HCT116 (cell line): ENCODE measurements at regions not wholly inside any gene's neighbourhood (a gene's known extent, or its start where the extent isn't known, plus 50 kb on each side); places are given as distances from the start of the nearest gene placed in this dataset.

Source experiments
- ATAC-seq: fragments of 200-7000 bp; cut with Tn5 transposase; 2 replicates; pipeline ENCODE4 v1.9.1; 2020; ENCODE audit warnings: mild to moderate bottlenecking, moderate library complexity
- BruUV-seq: library from RNA; stranded (reverse); fragments of 400-500 nt; replicated peaks from 2 replicates; lab custom pipeline; 2021; lab: Mats Ljungman, UMichigan
- CTCF ChIA-PET: fragments of 300-600 bp; sonication (Branson Sonifier 250); formaldehyde crosslinking; loops from one replicate; lab custom pipeline; 2021; ENCODE audit warnings: antibody characterized with exemption; lab: Charles Lee
- POLR2A ChIA-PET: fragments of 300-600, 350-600 bp; sonication (Branson Sonifier 250); formaldehyde crosslinking; loops from one replicate; lab custom pipeline; 2021; ENCODE audit warnings: antibody characterized with exemption; lab: Charles Lee
- RAD21 ChIA-PET, 2 experiments: fragments of 300-600 bp; sonication (Branson Sonifier 250); formaldehyde crosslinking; loops; one replicate each; lab custom pipeline; 2023; ENCODE audit warnings: low total read pairs in 2 of 2; ENCODE audit not compliant: uncharacterized antibody in 2 of 2, unreplicated experiment in 2 of 2, low non-redundant PET in 1 of 2; lab: Charles Lee
- DNase-seq: peaks from one replicate; pipeline ENCODE4 v3.0.0-alpha.2; 2010; ENCODE audit warnings: low read depth, low spot score
- H2AFZ ChIP-seq: fragments of 200-600 bp; shearing (Covaris generic), sonication (generic); 2 replicates; pipeline ENCODE4 v1.6.1; 2017; ENCODE audit warnings: low read depth, mixed run types, mixed read lengths, antibody characterized with exemption, low read length; ENCODE audit not compliant: poor library complexity, severe bottlenecking
- H3K27ac ChIP-seq: 2 replicates; pipeline ENCODE4 v1.5.1; 2012; ENCODE audit warnings: low read depth, low read length
- H3K27me3 ChIP-seq: fragments of 200-600 bp; sonication (generic); 2 replicates; pipeline ENCODE4 v1.6.1; 2016; ENCODE audit warnings: mixed run types, low read length, mixed read lengths; ENCODE audit not compliant: insufficient read depth
- H3K36me3 ChIP-seq, 2 experiments: fragments of 200-500 bp in 1 of 2; fragments of 200-600 bp in 1 of 2; sonication (Bioruptor generic) in 1 of 2; sonication (generic) in 1 of 2; 2 replicates each; pipeline versions ENCODE4 v1.5.1 to v1.6.1; 2014 to 2016; ENCODE audit warnings: low read length in 2 of 2, inconsistent platforms in 1 of 2, mixed read lengths in 1 of 2, mixed run types in 1 of 2; ENCODE audit not compliant: insufficient read depth in 2 of 2, control insufficient read depth in 1 of 2
- H3K4me1 ChIP-seq, 2 experiments: fragments of 200-600 bp in 1 of 2; sonication (generic) in 1 of 2; 2 replicates each; pipeline versions ENCODE4 v1.5.1 to v1.6.1; 2012 to 2017; ENCODE audit warnings: low read length in 2 of 2, inconsistent platforms in 1 of 2, mild to moderate bottlenecking in 1 of 2, mixed read lengths in 1 of 2, mixed run types in 1 of 2, moderate library complexity in 1 of 2; ENCODE audit not compliant: insufficient read depth in 2 of 2, control insufficient read depth in 1 of 2
- H3K4me2 ChIP-seq: fragments of 200-600 bp; sonication (generic); 2 replicates; pipeline ENCODE4 v1.6.1; 2017; ENCODE audit warnings: mixed run types, low read length, mixed read lengths
- H3K4me3 ChIP-seq, 2 experiments: fragments of 200-600 bp in 1 of 2; sonication (generic) in 1 of 2; replicated peaks in 1 of 2; 2 replicates each; pipeline ENCODE4 v1.5.1; 2011 to 2016; ENCODE audit warnings: low read length in 2 of 2, control low read depth in 1 of 2, low read depth in 1 of 2, mild to moderate bottlenecking in 1 of 2, mixed read lengths in 1 of 2, mixed run types in 1 of 2
- H3K79me2 ChIP-seq: fragments of 200-600 bp; sonication (generic); 2 replicates; pipeline ENCODE4 v1.6.1; 2017; ENCODE audit warnings: mild to moderate bottlenecking, mixed run types, low read length, moderate library complexity, mixed read lengths; ENCODE audit not compliant: insufficient read depth
- H3K9ac ChIP-seq: fragments of 200-600 bp; sonication (generic); 2 replicates; pipeline ENCODE4 v1.6.1; 2016; ENCODE audit warnings: low read length, mixed read lengths
- H3K9me2 ChIP-seq: fragments of 200-600 bp; sonication (generic), shearing (Covaris generic); 2 replicates; pipeline ENCODE4 v1.6.1; 2017; ENCODE audit warnings: mixed run types, mild to moderate bottlenecking, moderate library complexity; ENCODE audit not compliant: insufficient read depth
- H3K9me3 ChIP-seq, 2 experiments: fragments of 200-500 bp in 1 of 2; fragments of 200-600 bp in 1 of 2; sonication (Bioruptor generic) in 1 of 2; sonication (generic) in 1 of 2; 2 replicates each; pipeline ENCODE4 v1.6.1; 2014 to 2017; ENCODE audit warnings: low read length in 2 of 2, mixed read lengths in 2 of 2, inconsistent platforms in 1 of 2, low read depth in 1 of 2, mild to moderate bottlenecking in 1 of 2, mixed run types in 1 of 2, moderate library complexity in 1 of 2; ENCODE audit not compliant: control insufficient read depth in 1 of 2, insufficient read depth in 1 of 2
- H4K20me1 ChIP-seq: fragments of 200-600 bp; sonication (generic), shearing (Covaris generic); 2 replicates; pipeline ENCODE4 v1.6.1; 2017; ENCODE audit warnings: mixed run types, mild to moderate bottlenecking, moderate library complexity; ENCODE audit not compliant: insufficient read depth
- CBX3 ChIP-seq: IDR thresholded peaks from 2 replicates; pipeline ENCODE4 v1.6.1; 2012; ENCODE audit warnings: low read depth
- CTCF ChIP-seq, 3 experiments: fragments of 200-600 bp in 1 of 3; sonication (generic) in 1 of 3; IDR thresholded peaks in 2 of 3; conservative IDR thresholded peaks in 1 of 3; 2 replicates each; pipeline ENCODE4 v1.5.1; 2012 to 2017; ENCODE audit warnings: low read depth in 2 of 3, low read length in 2 of 3, antibody characterized with exemption in 1 of 3, borderline replicate concordance in 1 of 3, control low read depth in 1 of 3, mild to moderate bottlenecking in 1 of 3, mixed read lengths in 1 of 3, mixed run types in 1 of 3, moderate library complexity in 1 of 3; ENCODE audit not compliant: insufficient read depth in 1 of 3
- EZH2phosphoT487 ChIP-seq: fragments of 200-600 bp; IDR thresholded peaks from 2 replicates; pipeline ENCODE4 v1.6.1; 2018; ENCODE audit warnings: antibody characterized with exemption, borderline replicate concordance
- FOSL1 ChIP-seq: IDR thresholded peaks from 2 replicates; pipeline ENCODE4 v1.6.1; 2012; ENCODE audit warnings: low read depth
- RAD21 ChIP-seq: IDR thresholded peaks from 2 replicates; pipeline ENCODE4 v1.6.1; 2012; ENCODE audit warnings: low read depth, mild to moderate bottlenecking
- SP1 ChIP-seq: IDR thresholded peaks from 2 replicates; pipeline ENCODE4 v1.6.1; 2012; ENCODE audit warnings: low read depth
- SRF ChIP-seq: IDR thresholded peaks from 2 replicates; pipeline ENCODE4 v1.6.1; 2012; ENCODE audit warnings: low read depth
- ZBTB33 ChIP-seq: IDR thresholded peaks from 2 replicates; pipeline ENCODE4 v1.6.1; 2011; ENCODE audit warnings: mild to moderate bottlenecking, low read length, moderate library complexity; ENCODE audit not compliant: insufficient replicate concordance; ENCODE audit errors: extremely low read depth
- ZNF274 ChIP-seq: fragments of 200-500 bp; sonication (Bioruptor generic); IDR thresholded peaks from 2 replicates; pipeline ENCODE4 v1.6.1; 2014; ENCODE audit warnings: mild to moderate bottlenecking, low read depth, low read length, inconsistent platforms
- intact Hi-C: fragments of 100-400 bp; cut with micrococcal nuclease; formaldehyde crosslinking; loops from 2 replicates; pipeline ENCODE4 v1.10.0; 2022
- TF ChIP-seq, protein P1 (sequence below): IDR thresholded peaks from 2 replicates; pipeline ENCODE4 v1.6.1; 2012

- Histone ChIP-seq H3K4me3 (no peak overlapping the region), H3K9ac (no peak overlapping the region), H4K20me1 (no peaks in the 10 kb centered on the region), H3K27me3 (no peaks in the 10 kb centered on the region), H3K79me2 (no peaks in the 10 kb centered on the region), H3K4me1 (no peaks in the 10 kb centered on the region), H2AFZ (no peak overlapping the region), H3K9me3 (no peaks in the 10 kb centered on the region), H3K9me2 (no peaks in the 10 kb centered on the region), H3K4me2 (no peak overlapping the region), H3K27ac (no peak overlapping the region), H3K36me3 (no peaks in the 10 kb centered on the region)
- RAD21 ChIA-PET, result no interaction called here
- intact Hi-C loops, result no loop called here
- DNase-seq (no peak), ATAC-seq (no peak)
- POLR2A ChIA-PET, result no interaction called here
- TF ChIP-seq RAD21 (no peak), ZNF274 (no peak)
- CTCF ChIA-PET, result no interaction called here
- no TSS peak for BruUV-seq
These were observed 108.6 kb upstream of the CPEB2 start for GRCh38 chr4:14893713-14894112.

GRCh38 chr4:14894392-14895292, 107.6 kb upstream of the CPEB2 start:
- Histone ChIP-seq H3K27ac (no peak overlapping the region), H3K36me3 (no peaks in the 10 kb centered on the region)
- no peak for TF ChIP-seq SP1
- no peak for TF ChIP-seq EZH2phosphoT487
- TF ChIP-seq, protein P1, sequence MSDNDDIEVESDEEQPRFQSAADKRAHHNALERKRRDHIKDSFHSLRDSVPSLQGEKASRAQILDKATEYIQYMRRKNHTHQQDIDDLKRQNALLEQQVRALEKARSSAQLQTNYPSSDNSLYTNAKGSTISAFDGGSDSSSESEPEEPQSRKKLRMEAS, result no peak
- TF ChIP-seq CTCF (IDR thresholded peaks at IDR 0.05 in 2 of 3, conservative IDR thresholded peaks at IDR 0.05 in 1 of 3; ENCODE audit: borderline replicate concordance in 1 of 3, insufficient read depth in 1 of 3, low read depth in 2 of 3, low read length in 2 of 3), result no peak
- TF ChIP-seq SRF, result no peak
- TF ChIP-seq ZBTB33, result no peak
- no peak for TF ChIP-seq FOSL1
- no peak for TF ChIP-seq ZNF274
- TF ChIP-seq CBX3, result no peak
- TF ChIP-seq, all 23 proteins: peak for 0
- no TSS peak for BruUV-seq
- no peaks in the 10 kb centered on the region for H4K20me1 ChIP-seq
- H3K27me3 ChIP-seq, result no peaks in the 10 kb centered on the region
- intact Hi-C loops, result no loop called here
- H3K9me3 ChIP-seq, result no peaks in the 10 kb centered on the region
- no peaks in the 10 kb centered on the region for H3K79me2 ChIP-seq
- no peak for ATAC-seq
- POLR2A ChIA-PET, result no interaction called here
- no peaks in the 10 kb centered on the region for H3K4me1 ChIP-seq
- no peak for DNase-seq
- no peak overlapping the region for H2AFZ ChIP-seq
- RAD21 ChIA-PET, result interaction anchor here in 1 of 2 experiments (0.6 kb wide), 1 partner anchor 577 kb away, joined by 3 read pairs; no protein-coding TSS in a partner anchor
- CTCF ChIA-PET, result no interaction called here
- no peak overlapping the region for H3K4me3 ChIP-seq
- H3K4me2 ChIP-seq, result no peak overlapping the region
- no peak overlapping the region for H3K9ac ChIP-seq
- H3K9me2 ChIP-seq, result no peaks in the 10 kb centered on the region
